ENCODE measurements at regions not wholly inside any gene's neighbourhood (a gene's known extent, or its start where the extent isn't known, plus 50 kb on each side); places are given as distances from the start of the nearest gene placed in this dataset.

DNA sequence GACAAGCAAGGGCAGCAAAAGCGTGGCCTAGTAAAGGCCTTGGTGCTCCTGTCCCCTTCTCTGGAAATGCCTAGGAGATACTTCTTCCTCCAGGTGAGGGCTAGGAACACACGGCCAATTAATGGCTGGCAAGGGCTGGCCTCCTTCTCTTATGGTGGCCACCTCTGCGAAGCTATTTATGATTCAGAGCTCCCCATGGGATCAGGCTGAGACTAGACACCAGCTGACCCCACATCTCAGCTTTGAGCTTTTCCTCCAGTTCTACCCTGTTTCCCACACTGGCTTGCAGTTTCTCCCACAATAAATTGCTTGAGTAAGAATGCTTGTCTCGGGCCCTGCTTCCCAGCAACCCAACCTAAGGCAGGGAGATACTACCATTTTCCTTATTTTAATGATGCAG, 53.7 kb downstream of the CAMK2N1 start:
- H3K27me3 Mint-ChIP-seq: peaks cover 67 to 80% of the 10 kb centered on the region in 2 donors
- no peaks in the 10 kb centered on the region for H3K4me1 Mint-ChIP-seq
- no peak overlapping the region for H3K4me3 Mint-ChIP-seq
- ATAC-seq (replicated peaks) (no peak), DNase-seq (no peak)
- H3K9me3 Mint-ChIP-seq: no peaks in the 10 kb centered on the region
- H3K27ac Mint-ChIP-seq: no peak overlapping the region
- H3K36me3 Mint-ChIP-seq: no peaks in the 10 kb centered on the region

DNA sequence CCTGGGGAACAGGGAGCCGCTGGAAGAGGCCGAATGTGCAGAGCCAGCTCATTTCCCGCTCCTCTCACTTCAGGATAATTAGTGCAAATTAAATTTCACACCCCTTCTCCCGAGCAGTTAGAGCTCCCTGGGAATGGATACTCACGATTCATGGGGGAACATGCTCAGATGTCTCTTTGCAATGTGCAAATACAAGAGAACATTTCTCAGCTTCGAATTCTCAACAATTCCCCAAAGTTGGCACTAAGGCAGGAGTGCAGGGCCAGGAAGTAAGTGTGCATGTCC, 54.9 kb downstream of the CAMK2N1 start:
- H3K4me1 Mint-ChIP-seq: no peaks in the 10 kb centered on the region
- DNase-seq: no peak
- no peaks in the 10 kb centered on the region for H3K9me3 Mint-ChIP-seq
- no peak for ATAC-seq (replicated peaks)
- H3K27ac Mint-ChIP-seq: no peak overlapping the region
- H3K4me3 Mint-ChIP-seq: no peak overlapping the region
- peaks cover 59 to 80% of the 10 kb centered on the region in 2 donors for H3K27me3 Mint-ChIP-seq
- H3K36me3 Mint-ChIP-seq: no peaks in the 10 kb centered on the region

DNA sequence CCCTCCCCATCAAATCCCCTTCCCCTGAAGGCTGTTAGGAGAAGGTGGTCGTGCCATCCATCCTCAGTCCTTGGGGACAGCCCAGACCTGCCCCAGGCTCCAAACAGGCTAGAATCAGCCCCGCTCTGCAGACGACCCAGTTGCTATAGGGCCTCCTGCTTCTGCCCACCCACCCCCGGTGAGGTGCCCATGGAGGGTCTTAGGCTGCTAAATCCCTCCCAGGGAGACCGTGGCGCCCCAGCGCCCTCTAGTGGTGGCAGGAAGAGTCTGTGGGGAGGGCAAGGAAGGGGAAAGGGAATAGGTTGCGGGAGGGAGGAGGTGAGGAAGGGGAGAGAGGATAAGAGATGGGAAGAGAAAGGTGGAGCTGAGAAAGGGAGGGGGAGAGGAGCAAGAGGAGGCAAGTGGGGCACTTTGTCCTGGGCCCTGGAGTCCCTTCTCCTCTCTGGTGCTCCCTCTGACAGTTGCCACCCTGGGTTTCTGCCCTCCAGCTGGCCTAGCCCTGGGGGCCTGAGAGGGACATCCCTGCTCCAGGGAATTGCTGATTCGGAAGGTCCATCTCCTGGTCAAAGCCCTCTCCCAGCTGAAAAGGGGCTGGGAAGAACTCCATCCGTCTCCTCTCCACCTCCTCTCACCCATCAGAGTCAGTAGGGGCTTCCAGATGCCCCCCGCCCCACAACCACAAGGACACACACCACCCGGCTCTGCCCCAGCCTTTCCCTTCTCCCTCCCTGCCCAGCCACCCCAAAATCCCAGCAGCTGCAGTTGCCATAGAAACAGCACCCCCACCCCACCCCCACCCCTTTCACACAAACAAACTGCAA, 55.4 kb downstream of the CAMK2N1 start:
- H3K4me1 Mint-ChIP-seq: no peaks in the 10 kb centered on the region
- DNase-seq (no peak), ATAC-seq (replicated peaks) (peak; percentile 34 to 45)
- no peak overlapping the region for H3K27ac Mint-ChIP-seq
- no peaks in the 10 kb centered on the region for H3K36me3 Mint-ChIP-seq
- H3K27me3 Mint-ChIP-seq: peaks cover 57 to 74% of the 10 kb centered on the region in 2 donors
- H3K9me3 Mint-ChIP-seq: no peaks in the 10 kb centered on the region
- no peak overlapping the region for H3K4me3 Mint-ChIP-seq

DNA sequence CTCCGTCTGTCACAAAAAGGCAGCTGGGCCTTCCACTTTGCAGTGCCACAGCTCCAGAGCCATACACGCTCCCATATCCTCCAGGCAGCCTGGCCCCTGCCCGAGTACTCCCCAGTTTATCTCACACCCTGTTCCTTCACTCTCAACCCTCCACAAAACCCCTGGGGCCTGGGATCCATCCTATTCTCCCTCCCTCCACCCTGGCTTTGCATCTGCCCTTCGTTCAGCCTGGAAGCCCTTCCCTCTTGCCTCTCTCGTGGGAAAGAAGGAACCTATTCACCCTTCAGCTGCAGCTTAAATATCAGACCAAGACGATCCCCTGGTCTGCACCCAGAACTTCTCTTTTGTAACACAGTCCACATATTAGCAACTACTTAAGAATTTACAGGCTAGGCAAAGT, 56.7 kb downstream of the CAMK2N1 start:
- no peaks in the 10 kb centered on the region for H3K36me3 Mint-ChIP-seq
- no peaks in the 10 kb centered on the region for H3K4me1 Mint-ChIP-seq
- peaks cover 0 to 4% of the 10 kb centered on the region in 2 donors for H3K9me3 Mint-ChIP-seq
- no peak overlapping the region for H3K4me3 Mint-ChIP-seq
- H3K27me3 Mint-ChIP-seq: peaks cover 45 to 62% of the 10 kb centered on the region in 2 donors
- ATAC-seq (replicated peaks) (no peak), DNase-seq (no peak)
- no peak overlapping the region for H3K27ac Mint-ChIP-seq

DNA sequence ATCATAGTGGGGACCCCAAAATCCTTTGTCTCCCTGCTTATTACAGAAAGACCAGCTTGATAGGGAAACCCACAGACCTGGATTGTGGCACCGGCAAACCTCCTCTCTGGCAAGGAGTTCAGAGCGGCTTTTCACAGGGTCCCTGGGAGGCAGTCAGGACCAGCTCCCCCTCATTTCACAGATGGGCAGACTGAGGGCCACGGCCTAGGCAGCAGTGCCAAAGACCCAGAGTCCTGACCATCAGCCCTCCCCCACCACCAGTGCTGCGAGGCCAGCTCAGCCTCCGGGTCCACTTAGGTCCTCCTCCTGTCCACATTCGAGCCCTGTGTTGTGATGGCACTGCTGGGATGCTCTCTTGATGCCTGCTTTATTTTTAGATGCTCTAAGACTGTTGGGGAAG, 57.2 kb downstream of the CAMK2N1 start:
- Mint-ChIP-seq H3K27ac (no peak overlapping the region), H3K9me3 (peaks cover under 1 to 4% of the 10 kb centered on the region in 2 donors), H3K27me3 (peaks cover 41 to 59% of the 10 kb centered on the region in 2 donors), H3K4me3 (no peak overlapping the region), H3K4me1 (no peaks in the 10 kb centered on the region), H3K36me3 (no peaks in the 10 kb centered on the region)
- no peak for ATAC-seq (replicated peaks)
- no peak for DNase-seq

DNA sequence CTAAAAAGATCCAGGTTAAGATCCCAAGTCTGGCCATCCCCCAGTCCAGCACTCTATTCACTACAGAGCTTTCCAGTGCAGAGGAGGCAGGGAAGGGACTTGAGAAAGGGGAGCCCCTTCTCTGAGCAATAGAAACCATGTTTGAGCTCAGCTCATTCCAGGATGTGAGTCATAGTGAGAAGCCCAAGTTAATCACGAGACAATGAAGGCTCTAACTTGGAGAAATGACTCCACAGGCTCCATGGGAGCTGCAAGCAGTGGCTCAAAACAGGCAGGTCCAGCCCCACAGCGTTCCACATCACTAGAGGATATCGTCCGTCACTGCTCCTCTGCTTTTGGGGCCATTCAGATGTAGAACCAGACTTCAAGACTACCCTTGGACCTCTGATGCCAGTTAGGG, 59.1 kb downstream of the CAMK2N1 start:
- no peak overlapping the region for H3K27ac Mint-ChIP-seq
- ATAC-seq (replicated peaks): peak; percentile 34 to 54
- peaks cover 28 to 43% of the 10 kb centered on the region in 2 donors for H3K27me3 Mint-ChIP-seq
- no peaks in the 10 kb centered on the region for H3K4me1 Mint-ChIP-seq
- no peaks in the 10 kb centered on the region for H3K36me3 Mint-ChIP-seq
- no peak for DNase-seq
- H3K4me3 Mint-ChIP-seq: no peak overlapping the region
- peaks cover 13 to 14% of the 10 kb centered on the region in 2 donors for H3K9me3 Mint-ChIP-seq

DNA sequence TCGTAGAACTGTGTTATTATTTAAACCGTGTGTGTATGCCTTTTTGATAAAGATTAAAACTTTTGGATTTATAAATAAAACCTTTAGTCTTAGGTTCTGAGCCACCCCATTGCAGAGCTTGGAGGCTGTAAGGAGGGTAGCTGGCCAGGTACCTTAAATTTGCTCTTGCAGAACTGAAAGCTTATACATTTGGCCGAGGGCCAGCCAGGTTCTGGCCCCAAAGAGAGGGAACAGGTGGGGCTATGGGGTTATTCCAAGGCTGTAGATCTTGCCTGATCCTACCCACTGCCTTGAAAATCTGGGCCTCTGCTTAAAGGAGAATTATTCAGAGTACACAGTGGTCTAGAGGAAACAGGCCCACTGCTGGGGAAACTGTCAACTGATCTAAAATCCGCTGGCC, 59.6 kb downstream of the CAMK2N1 start:
- Mint-ChIP-seq H3K27me3 (peaks cover 22 to 38% of the 10 kb centered on the region in 2 donors), H3K4me3 (no peak overlapping the region), H3K27ac (no peak overlapping the region), H3K36me3 (no peaks in the 10 kb centered on the region), H3K4me1 (no peaks in the 10 kb centered on the region), H3K9me3 (peaks cover 13 to 15% of the 10 kb centered on the region in 2 donors)
- ATAC-seq (replicated peaks): no peak
- DNase-seq: no peak

DNA sequence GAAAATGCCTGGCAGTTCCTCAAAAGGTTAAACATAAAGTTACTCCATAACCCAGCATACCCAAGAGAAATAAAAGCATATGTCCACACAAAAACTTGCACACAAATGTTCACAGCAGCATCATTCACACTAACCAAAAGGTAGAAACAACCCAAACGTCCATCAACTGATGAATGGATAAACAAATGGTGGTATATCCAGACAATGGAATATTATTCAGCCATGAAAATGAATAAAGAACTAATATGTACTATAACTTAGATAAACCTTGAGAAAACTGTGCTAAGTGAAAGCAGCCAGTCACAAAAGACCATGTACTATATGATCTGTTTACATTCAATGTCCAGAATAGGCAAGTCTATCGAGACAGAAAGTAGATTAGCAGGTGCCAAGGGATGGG, 60.4 kb downstream of the CAMK2N1 start:
- Mint-ChIP-seq H3K27me3 (peaks cover 22 to 32% of the 10 kb centered on the region in 2 donors), H3K4me1 (no peaks in the 10 kb centered on the region)

DNA sequence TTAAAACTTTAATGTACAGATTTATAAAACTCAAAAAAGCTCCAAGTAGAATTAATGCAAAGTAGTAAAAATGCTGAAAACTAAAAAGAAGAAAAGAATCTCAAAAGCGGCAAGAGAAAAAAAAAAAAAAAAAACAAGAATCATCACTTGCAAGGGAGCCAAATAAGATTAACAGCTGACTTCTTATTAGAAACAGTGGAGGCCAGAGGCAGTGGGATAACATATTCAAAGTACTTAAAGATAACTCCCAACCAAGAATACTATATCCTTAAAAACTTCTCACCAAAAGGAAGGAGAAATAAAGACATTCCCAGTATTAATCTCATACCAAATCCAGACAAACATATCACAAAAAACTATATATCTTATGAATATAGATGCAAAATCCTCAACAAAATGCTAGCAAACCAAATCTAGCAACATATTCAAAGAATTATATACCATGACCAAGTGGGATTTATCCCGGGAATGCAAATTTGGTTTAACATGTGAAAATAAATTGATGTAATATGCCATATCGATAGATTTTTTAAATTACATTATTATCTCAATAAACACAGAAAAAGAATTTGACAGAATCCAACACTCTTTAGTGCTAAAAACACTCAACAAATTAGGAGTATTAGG, 62.7 kb downstream of the CAMK2N1 start:
- Mint-ChIP-seq H3K27me3 (peaks cover 20 to 37% of the 10 kb centered on the region in 2 donors), H3K4me3 (no peak overlapping the region), H3K4me1 (no peaks in the 10 kb centered on the region), H3K36me3 (no peaks in the 10 kb centered on the region), H3K9me3 (peaks cover 13 to 20% of the 10 kb centered on the region in 2 donors), H3K27ac (no peak overlapping the region)
- DNase-seq (no peak), ATAC-seq (replicated peaks) (no peak)

More for the DNA sequence above, 60.4 kb downstream of the CAMK2N1 start:
- Mint-ChIP-seq H3K9me3 (peaks cover 13 to 17% of the 10 kb centered on the region in 2 donors), H3K36me3 (no peaks in the 10 kb centered on the region), H3K4me3 (no peak overlapping the region), H3K27ac (no peak overlapping the region)
- DNase-seq: no peak
- ATAC-seq (replicated peaks): no peak

DNA sequence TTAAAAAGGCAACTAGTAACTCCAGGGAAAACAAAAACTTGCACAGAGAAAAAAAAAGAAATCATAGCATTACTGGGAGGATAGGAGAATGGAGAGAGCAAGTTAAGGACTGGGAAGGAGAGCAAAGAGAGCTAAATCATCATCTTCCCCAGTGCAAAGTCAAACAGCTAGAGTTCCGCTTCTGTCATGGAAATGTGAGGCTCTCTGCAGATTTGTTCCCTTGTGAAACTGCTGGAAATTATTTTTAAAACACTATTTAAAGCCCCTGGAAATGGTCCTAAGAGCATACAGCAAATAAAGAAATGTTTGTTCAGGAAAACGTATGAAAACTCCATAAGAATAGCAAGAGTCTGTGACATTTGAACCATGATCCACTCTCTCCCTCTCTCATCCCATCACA, 64.6 kb downstream of the CAMK2N1 start:
- H3K9me3 Mint-ChIP-seq: peaks cover 13 to 20% of the 10 kb centered on the region in 2 donors
- ATAC-seq (replicated peaks) (no peak), DNase-seq (no peak)
- no peak overlapping the region for H3K4me3 Mint-ChIP-seq
- no peak overlapping the region for H3K27ac Mint-ChIP-seq
- peaks cover 25% of the 10 kb centered on the region in 2 donors for H3K27me3 Mint-ChIP-seq
- no peaks in the 10 kb centered on the region for H3K4me1 Mint-ChIP-seq
- no peaks in the 10 kb centered on the region for H3K36me3 Mint-ChIP-seq

DNA sequence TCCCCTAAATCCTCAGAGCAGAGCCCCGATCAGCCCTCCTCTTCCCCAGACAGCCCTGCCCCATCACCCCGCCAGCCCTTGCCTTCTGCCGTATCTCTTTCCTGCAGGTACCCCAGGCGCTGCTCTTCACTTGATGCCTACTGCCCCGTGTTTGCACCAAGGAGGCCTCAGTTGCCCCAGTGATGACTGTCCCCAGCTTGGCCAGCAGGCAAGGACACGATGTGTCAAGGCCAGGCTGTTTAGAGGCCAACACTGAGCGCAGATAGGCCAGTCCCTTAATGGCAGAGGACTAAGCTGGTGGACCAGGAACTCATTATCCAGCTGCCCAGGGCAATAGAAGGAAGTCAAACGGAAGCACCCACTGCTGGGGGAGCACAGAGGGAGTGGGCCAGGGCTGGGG, 68.4 kb downstream of the CAMK2N1 start:
- DNase-seq: no peak
- no peak for ATAC-seq (replicated peaks)
- Mint-ChIP-seq H3K9me3 (peaks cover 5 to 10% of the 10 kb centered on the region in 2 donors), H3K27ac (no peak overlapping the region), H3K36me3 (no peaks in the 10 kb centered on the region), H3K27me3 (peaks cover 37 to 39% of the 10 kb centered on the region in 2 donors), H3K4me3 (no peak overlapping the region), H3K4me1 (peaks cover 0 to 2% of the 10 kb centered on the region in 2 donors)

DNA sequence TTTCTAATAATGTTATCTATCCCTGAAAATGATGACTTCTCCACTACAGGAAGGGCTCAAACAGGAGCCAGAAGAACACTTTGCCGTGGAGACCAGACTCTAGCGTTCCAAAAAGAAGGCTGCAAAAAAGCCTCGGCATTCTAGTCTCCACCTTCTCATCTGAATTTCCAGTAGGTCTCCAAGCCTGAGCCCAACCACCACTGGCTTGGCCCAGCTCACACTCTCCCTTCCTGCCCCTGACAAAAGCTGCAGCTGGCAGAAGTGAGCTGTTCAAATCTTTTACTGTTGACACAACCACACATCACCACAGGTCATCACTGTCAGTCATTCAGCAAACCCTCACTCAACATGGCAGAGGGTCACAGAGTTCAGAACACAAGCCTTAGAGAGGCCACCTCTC, 69.3 kb downstream of the CAMK2N1 start:
- DNase-seq (no peak), ATAC-seq (replicated peaks) (no peak)
- no peaks in the 10 kb centered on the region for H3K36me3 Mint-ChIP-seq
- peaks cover 0 to 7% of the 10 kb centered on the region in 2 donors for H3K9me3 Mint-ChIP-seq
- no peak overlapping the region for H3K27ac Mint-ChIP-seq
- peaks cover 41 to 42% of the 10 kb centered on the region in 2 donors for H3K27me3 Mint-ChIP-seq
- H3K4me3 Mint-ChIP-seq: no peak overlapping the region
- H3K4me1 Mint-ChIP-seq: peaks cover 0 to 2% of the 10 kb centered on the region in 2 donors

DNA sequence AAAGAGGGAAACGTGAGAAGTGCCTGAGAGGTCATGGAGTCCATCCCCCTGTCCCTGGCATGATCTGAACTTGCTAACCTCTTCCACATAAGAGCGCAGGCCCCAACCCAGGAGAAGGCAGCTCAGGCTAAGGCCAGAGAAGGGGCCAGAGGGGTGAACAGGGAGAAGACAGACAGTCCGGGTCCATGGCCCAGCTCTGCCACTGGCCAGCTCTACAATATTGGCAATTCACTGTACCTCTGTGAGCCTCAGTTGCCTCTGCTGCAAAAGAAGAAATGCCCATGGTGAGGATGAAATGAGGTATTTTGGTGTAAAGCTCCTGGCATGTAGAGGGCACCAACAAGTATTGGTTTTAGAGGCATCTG, 72.3 kb downstream of the CAMK2N1 start:
- no peak overlapping the region for H3K27ac Mint-ChIP-seq
- ATAC-seq (replicated peaks) (no peak), DNase-seq (no peak)
- H3K9me3 Mint-ChIP-seq: peaks cover 0 to 2% of the 10 kb centered on the region in 2 donors
- peaks cover 24 to 34% of the 10 kb centered on the region in 2 donors for H3K27me3 Mint-ChIP-seq
- no peaks in the 10 kb centered on the region for H3K36me3 Mint-ChIP-seq
- no peak overlapping the region for H3K4me3 Mint-ChIP-seq
- H3K4me1 Mint-ChIP-seq: peaks cover 0 to 2% of the 10 kb centered on the region in 2 donors

DNA sequence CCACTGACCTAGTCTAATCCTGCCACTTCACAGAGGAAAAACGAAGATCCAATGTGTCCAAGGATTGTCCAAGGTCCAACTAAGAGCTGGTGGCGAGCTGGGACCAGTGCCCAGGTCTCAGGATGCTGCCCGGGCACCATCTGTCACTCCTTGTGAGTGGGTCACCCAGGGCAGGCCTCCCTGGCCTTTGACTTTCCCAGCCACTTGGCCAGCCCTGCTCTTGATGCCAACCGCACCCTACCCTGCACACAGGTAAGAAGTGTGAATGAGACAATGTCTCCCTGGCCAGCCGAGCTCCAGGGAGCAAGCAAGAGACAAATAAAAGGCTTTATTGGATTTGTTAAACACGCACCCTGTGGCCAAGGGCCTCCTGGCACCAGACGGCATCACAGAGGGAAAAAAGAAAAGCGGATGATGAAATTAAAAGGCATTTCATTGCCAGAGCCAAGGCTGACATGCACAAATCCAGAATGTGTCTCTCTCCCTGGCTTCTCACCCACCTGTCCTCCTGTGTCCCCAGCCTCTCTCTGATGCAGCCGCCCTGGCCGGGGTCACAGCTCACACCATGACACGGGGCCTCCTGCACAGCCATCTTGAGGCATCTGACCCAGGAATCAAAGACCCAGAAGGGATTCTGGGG, 72.8 kb downstream of the CAMK2N1 start:
- DNase-seq (no peak), ATAC-seq (replicated peaks) (no peak)
- no peaks in the 10 kb centered on the region for H3K36me3 Mint-ChIP-seq
- H3K27me3 Mint-ChIP-seq: peaks cover 24 to 32% of the 10 kb centered on the region in 2 donors
- H3K4me3 Mint-ChIP-seq: no peak overlapping the region
- no peak overlapping the region for H3K27ac Mint-ChIP-seq
- peaks cover 0 to 2% of the 10 kb centered on the region in 2 donors for H3K9me3 Mint-ChIP-seq
- peaks cover 0 to 2% of the 10 kb centered on the region in 2 donors for H3K4me1 Mint-ChIP-seq
